ENCODE measurements at regions not wholly inside any gene's neighbourhood (a gene's known extent, or its start where the extent isn't known, plus 50 kb on each side); places are given as distances from the start of the nearest gene placed in this dataset.

DNA sequence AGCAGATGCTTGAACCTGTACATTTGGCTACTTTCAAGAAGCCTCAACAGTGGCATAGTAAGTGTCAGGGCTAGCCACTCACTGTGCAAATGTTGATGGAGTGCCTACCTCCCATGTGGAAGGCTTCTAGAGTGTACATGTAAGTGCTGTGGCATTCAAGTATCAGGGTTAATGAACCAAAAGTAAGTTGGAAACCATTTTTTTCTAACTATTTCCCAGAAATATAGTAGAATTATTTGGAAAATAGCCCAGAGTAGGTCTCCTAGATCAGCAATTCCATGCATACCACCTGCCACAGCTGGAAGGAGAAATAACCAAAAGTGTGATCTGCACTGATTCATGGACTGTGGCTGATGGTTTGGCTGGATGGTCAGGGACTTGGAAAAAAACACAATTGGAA lies 53.3 kb downstream of the FOXD1 start:
- TF ChIP-seq, protein P1, sequence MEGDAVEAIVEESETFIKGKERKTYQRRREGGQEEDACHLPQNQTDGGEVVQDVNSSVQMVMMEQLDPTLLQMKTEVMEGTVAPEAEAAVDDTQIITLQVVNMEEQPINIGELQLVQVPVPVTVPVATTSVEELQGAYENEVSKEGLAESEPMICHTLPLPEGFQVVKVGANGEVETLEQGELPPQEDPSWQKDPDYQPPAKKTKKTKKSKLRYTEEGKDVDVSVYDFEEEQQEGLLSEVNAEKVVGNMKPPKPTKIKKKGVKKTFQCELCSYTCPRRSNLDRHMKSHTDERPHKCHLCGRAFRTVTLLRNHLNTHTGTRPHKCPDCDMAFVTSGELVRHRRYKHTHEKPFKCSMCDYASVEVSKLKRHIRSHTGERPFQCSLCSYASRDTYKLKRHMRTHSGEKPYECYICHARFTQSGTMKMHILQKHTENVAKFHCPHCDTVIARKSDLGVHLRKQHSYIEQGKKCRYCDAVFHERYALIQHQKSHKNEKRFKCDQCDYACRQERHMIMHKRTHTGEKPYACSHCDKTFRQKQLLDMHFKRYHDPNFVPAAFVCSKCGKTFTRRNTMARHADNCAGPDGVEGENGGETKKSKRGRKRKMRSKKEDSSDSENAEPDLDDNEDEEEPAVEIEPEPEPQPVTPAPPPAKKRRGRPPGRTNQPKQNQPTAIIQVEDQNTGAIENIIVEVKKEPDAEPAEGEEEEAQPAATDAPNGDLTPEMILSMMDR (IDR thresholded peaks at IDR 0.05; ENCODE audit: borderline replicate concordance, insufficient read depth, low read depth, low read length) = no peak

DNA sequence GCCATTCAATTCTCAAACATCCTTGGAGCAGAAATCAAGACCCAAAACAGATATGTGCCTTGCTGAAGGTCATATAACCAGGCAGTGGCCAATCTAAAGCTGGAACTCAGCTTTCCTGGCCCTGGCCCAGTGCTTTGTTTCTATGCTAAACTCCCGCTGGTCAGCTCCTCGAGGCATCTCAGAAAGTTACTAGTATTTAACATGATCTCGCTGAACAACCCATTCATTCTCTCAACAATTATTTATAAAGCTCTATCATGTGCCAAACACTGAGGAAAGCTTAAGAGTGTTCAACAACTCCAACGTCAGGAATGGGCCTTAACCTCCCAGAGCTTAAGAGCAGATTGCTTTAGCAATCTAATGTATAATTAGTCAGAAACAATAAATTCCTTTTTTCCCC lies 54.0 kb downstream of the FOXD1 start:
- TF ChIP-seq, protein P1 (IDR thresholded peaks at IDR 0.05; ENCODE audit: borderline replicate concordance, insufficient read depth, low read depth, low read length) = no peak
- no peak overlapping the region for H3K4me3 ChIP-seq (ENCODE audit: low read depth, low read length)

More for the DNA sequence above, 53.3 kb downstream of the FOXD1 start:
- H3K4me3 ChIP-seq (ENCODE audit: low read depth, low read length) = no peak overlapping the region

DNA sequence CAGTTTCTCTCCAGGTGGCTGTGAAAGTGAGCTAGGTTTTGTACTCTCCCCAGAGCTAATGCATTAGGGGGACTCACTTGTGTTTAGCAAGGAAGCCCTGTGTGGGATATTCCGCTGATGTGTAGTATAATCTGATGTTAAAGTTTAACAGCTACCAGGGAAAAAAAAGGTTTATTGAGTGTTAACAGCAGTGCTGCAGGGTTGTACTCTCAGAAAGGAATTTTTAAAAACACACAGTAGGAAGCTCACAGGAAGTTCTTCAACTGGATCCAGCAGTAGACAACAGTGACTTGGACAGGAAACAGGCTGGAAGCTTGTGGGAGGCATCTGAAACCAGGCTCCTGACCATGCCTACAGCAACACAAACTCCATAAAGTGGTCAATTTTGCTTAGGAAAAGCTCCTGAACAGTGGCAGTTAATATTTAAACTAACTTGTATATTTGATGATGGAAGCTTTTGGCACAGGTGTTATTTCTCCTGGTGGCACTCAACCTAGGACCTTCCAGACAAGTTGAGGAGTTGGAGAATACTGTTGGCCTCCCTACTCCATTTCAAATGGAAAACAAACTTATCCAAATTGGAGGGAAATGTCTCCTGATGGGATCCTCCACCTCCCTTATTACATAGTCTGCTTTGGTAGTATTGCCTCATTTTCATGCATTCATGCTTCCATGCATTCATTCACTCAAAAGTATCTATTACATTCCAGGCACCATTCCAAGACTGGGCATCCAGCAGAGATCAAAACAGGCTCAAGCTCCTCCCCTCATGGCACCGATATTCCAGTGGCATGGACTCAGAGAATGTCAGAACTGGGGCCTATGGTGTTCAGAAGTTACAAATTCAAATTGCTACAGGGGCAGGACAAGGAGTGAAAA lies 54.7 kb downstream of the FOXD1 start:
- no peak overlapping the region for H3K4me3 ChIP-seq (ENCODE audit: low read depth, low read length)
- TF ChIP-seq, protein P1 (IDR thresholded peaks at IDR 0.05; ENCODE audit: borderline replicate concordance, insufficient read depth, low read depth, low read length) = no peak

DNA sequence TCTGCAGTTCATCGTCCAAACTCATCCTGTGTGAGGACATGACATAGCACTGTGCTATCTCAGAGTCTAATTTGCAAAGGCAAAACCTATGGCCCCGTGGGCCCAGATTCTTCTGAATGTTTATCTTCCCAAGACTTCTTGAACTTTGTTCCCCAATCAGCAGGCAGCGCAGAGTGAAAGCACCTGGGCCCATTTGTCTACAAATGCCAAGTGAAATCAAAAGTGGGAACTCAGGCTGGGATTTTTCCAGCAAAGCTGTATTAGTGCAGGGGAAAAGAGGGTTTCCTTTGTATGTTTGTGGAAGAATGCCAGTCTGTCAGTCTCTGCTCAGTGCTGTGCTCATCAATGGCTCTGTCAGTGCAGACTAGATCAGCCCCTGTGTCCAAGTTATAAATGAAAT lies 55.8 kb downstream of the FOXD1 start:
- TF ChIP-seq, protein P1 (IDR thresholded peaks at IDR 0.05; ENCODE audit: borderline replicate concordance, insufficient read depth, low read depth, low read length) = no peak
- H3K4me3 ChIP-seq (ENCODE audit: low read depth, low read length) = no peak overlapping the region

DNA sequence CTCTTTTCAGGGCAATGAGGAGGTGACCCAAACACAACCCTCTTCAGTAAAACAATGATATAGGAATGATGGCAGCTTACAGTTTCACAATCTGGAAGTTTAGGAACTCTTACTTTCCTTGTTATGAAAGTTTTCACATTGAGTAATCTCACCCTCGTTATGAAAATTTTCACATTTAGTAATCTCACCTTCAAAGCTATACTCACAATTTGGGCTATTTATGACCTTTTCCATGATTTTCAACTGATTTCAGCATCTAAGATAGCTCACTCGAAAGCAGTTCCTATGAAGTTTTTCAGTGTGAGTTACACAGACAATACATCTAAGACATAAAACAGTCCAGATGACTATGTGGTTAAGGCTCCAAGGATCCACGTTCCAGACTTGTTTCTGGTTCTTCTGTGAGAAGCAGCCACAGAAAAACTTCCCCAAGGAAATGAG lies 57.1 kb downstream of the FOXD1 start:
- no peak overlapping the region for H3K4me3 ChIP-seq (ENCODE audit: low read depth, low read length)
- TF ChIP-seq, protein P1 (IDR thresholded peaks at IDR 0.05; ENCODE audit: borderline replicate concordance, insufficient read depth, low read depth, low read length) = no peak

DNA sequence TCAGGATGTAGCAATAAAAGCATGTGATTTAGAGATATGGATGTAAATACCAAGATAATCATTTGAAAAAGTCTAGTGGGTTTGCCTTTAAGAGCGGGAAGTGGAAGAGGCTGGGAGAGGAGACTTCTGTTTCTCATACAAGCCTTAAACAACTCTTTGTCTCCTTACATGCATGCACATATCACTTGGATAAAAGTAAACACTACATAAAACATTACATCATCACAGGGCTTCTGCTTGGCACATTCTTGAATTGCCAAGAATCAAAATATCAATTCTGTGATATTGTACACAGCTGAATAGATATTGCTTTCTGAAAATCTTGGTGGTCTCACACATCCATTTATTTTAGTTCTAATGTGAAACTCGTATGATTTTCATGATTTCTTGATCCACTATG lies 57.6 kb downstream of the FOXD1 start:
- TF ChIP-seq, protein P1 (IDR thresholded peaks at IDR 0.05; ENCODE audit: borderline replicate concordance, insufficient read depth, low read depth, low read length) = no peak

DNA sequence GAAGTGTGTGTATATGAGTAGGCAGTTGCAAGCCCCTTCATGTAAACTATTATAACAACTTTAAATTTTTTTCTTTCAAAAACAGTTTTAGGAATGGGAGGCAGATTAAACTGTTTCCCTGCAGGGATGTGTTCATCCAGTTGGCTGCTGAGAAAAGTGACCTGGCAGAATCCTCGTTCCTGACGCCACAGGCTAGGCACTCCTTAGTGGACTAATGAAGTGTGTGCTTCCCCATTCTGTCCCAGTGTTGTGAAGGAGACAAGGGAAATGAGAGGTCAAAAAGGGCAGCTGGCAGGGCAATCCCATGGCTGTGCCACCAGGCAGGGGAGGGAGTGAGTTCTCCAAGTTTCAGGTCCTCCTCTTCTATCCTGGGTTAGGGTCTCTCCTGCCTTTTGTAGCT lies 59.8 kb downstream of the FOXD1 start:
- H3K4me3 ChIP-seq (ENCODE audit: low read depth, low read length) = no peak overlapping the region
- TF ChIP-seq, protein P1 (IDR thresholded peaks at IDR 0.05; ENCODE audit: borderline replicate concordance, insufficient read depth, low read depth, low read length) = no peak

More for the DNA sequence above, 57.6 kb downstream of the FOXD1 start:
- H3K4me3 ChIP-seq (ENCODE audit: low read depth, low read length) = no peak overlapping the region
